Left forelimb (tissue), 1 donor: ENCODE measurements at regions not wholly inside any gene's neighbourhood (a gene's known extent, or its start where the extent isn't known, plus 50 kb on each side); places are given as distances from the start of the nearest gene placed in this dataset.
"Not testable (repeated sequence)": the region's sequence is repeated elsewhere in the genome, so short reads cannot be mapped to it uniquely, and the experiment has no call there.

ENCODE experiments used
- DNase-seq: peaks from one replicate; pipeline ENCODE4 v3.0.0-alpha.2; 2018; ENCODE audit warnings: low spot score

DNA sequence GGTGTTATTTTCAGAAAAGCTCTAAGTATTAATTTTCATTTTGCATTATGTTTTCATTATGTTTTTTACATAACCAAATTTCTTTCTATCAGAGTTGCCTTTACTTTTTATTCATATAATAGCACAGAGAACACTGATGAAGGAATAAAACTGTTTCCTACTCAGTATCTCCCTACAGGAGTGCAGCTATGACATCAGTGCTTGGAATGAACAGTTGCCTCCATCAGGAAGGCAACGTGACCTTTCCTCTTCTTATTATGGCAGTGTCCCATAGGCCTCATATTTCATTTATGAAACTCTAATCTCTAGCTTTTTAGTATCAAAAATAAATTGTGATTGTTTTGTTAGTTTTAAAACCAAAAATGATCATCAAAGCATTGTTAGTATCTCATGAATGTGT is 712.8 kb downstream of the CD109 start:
- DNase-seq = no peak

DNA sequence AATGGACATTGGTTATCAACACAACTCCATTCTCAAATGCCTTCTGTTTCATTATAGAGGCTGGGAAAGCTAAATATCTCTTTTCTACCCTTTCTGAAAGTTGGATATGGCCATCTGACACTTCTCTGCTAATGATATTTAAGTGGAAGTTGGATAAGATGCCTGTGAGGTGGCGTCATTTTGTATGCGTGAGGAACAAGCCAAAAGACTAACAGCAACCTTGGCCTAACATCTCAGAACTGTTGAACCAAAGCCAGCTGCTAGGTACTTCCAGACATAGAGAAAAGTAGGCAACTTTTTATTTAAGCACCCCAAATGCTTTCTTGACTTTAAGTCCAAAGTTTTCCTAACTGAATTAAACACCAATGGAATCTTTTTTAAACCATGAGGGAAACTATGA is 708.4 kb downstream of the CD109 start:
- DNase-seq = no peak

DNA sequence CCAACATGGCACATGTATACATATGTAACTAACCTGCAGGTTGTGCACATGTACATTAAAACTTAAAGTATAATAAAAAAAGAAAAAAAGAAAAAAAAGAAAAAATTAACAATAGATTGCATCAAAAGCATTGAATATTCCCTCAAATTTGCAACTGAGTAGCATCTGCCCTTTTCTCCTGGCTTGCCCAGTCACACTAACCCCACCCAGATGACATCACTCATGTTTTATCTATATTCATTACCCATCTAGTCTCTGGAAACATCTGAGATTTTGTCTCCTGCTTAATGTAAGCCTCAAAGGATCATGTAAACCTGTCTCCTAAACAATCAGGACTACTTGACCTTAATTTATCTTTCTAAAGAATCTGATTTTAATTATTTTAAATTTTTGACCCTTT is 706.8 kb downstream of the CD109 start:
- DNase-seq = no peak

DNA sequence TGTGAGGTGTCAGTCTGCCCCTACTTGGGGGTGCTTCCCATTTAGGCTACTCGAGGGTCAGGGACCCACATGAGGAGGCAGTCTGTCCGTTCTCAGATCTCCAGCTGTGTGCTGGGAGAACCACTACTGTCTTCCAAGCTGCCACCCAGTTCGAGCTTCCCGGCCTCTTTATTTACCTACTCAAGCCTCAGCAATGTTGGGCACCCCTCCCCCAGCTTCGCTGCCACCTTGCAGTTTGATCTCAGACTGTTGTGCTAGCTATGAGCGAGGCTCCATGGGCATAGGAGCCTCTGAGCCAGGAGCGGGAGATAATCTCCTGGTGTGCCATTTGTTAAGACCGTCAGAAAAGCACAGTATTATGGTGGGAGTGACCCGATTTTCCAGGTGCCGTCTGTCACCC is 682.4 kb downstream of the CD109 start:
- DNase-seq = not testable (repeated sequence)

DNA sequence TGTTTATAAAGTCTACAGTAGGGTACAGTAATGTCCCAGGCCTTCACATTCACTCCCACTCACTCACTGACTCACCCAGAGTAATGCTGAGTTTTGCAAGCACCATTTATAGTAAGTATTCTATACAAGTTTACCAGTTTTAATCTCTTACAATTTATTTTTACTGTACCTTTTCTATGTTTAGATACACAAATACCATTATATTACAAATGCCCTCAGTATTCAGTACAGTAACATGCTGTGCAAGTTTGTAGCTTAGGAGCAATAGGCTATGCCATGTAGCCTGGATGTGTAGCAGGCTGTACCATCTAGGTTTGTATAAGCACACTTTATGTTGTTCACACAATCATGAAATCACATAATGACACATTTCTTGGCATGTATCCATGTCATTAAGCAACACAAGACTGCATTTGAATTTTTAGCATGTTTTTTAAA is 673.6 kb downstream of the CD109 start:
- no peak for DNase-seq

DNA sequence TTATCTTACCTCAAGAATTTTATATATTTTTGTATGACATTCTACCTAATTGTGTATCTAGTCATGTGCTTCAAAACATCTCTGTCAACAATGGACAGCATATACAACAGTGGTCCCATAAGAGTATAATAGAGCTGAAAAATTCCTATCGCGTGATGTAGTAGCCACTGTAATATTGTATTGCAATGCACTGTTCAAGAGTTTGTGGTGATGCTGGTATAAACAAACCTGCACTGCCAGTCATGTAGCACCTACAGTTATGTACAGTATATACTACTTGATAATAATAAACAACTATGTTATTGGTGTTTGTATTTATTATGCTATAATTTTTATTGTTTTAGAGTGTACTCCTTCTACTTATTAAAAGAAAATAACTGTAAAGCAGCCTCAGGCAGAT is 672.7 kb downstream of the CD109 start:
- DNase-seq = no peak

DNA sequence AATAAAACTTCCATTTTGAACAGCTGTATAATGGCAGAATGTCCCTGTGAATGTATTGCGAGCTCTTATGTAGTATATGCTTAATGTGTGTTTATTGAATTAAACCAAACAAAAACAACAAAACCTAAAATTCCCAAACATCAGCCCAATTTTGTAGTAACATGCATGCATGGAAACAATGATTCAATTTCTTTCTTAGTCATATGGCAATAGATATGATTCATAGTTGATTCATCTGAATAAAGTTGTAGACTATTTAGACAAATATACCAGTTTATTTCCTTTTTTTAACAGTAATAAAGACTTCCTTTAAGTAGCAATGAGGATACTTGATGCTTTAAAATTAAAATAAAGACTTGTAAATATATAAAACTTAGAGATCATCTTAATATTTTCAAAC is 670.6 kb downstream of the CD109 start:
- no peak for DNase-seq

DNA sequence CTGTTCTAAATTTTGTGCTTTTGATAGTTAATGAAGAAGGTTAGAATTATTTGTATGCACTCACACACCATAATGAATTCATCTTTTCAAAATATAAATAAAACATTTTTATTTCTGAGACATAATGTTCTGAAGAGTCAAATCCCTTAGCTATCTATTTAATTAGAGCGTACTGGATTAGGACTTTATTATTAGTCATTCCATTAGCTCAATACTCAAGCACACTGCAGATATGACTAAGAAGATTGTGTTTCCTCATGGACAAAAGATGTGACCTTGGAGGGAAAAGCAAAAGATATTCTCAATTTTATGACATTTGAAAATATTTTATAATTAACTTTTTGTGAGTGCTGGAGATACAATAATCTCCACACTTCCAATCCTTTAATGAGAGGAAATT is 666.4 kb downstream of the CD109 start:
- DNase-seq = no peak

DNA sequence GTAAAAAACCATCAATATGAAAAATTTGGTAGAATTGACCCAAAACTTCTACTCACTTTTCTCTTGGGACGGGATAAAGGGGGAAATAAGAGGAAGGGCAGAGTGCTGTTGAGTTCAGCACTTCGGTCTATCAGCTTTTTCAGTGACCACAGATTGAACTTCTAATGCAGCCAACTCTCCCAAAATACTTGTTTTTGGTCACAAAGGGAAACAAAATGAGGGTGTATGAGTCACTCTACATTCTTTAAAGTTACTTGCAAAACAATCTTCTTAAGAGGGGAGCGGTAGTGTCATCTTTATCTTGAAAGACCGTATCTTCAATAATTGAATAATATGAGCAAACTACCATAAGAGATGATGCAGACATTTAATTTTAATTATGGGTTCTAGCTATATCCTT is 661.3 kb downstream of the CD109 start:
- no peak for DNase-seq

DNA sequence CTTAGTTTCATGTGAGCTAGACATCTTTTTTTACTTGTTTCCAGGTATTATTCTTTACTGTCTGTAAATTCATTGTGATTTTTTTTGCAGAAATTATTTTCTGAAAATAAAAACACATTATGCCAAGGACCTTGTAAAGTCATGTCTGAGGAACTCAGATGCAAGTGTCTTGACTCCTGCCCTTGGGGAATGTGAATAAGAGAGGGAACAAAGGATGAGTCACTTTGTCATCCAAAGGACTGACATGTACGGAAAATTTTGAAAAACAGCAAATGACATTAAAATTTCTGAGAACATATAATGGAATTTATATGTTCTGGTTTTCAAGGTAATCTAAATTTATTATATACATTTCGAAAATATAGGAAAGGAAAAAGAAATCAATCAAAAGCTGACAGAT is 660.4 kb downstream of the CD109 start:
- DNase-seq = no peak

DNA sequence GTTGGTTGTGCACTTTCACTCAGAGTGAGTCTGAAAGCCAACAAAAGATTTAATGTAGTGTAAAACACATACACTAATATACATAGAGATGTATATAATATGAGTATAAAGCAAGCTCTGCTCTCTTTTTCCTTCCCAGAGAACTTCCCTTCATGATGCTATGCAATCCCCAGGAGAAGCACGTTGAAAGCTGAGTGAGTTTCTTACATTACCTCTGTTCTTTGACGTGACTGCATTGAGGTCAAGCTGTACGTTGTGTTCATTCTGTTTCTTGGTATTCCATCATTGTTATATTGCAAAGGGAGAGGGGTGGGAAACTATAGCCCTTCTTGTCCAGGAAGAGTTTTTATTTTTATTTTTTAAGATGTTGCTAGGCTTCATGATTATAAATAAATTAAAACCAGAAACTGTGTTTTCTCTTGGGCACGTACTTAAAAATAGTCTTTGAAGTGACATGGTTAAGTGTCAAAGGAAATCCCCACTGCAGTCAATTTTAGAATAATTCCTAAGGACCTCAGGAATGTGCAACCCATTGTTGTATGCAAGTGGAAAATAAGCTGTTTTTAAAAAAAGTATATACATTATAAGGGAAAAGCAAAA is 651.0 kb downstream of the CD109 start:
- no peak for DNase-seq

DNA sequence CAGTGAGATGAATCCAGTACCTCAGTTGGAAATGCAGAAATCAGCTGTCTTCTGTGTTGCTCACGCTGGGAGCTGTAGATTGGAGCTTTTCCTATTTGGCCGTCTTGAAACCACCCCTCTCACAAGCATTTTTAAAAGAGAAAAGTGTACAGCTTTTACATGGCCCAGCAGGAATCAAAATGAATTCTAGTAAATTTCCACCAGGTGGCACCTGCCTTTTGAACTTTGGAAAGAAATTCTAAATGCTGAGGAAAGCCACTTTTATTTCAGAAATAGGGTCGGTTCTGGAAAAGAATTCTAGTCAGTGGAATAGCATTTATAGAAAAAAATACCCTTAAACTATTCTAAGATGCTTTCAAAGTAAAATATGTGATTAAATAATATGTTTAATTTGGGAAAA is 647.8 kb downstream of the CD109 start:
- DNase-seq = no peak

DNA sequence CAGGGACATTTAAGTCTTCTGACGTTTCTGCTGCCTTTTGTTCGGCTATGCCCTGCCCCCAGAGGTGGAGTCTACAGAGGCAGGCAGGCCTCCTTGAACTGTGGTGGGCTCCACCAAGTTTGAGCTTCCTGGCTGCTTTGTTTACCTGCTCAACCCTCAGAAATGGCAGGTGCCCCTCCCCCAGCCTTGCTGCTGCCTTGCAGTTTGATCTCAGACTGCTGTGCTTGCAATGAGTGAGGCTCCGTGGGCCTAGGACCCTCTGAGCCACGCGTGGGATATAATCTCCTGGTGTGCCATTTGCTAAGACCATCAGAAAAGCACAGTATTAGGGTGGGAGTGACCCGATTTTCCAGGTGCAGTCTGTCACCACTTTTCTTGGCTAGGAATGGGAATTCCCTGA is 647.3 kb downstream of the CD109 start:
- DNase-seq = not testable (repeated sequence)

DNA sequence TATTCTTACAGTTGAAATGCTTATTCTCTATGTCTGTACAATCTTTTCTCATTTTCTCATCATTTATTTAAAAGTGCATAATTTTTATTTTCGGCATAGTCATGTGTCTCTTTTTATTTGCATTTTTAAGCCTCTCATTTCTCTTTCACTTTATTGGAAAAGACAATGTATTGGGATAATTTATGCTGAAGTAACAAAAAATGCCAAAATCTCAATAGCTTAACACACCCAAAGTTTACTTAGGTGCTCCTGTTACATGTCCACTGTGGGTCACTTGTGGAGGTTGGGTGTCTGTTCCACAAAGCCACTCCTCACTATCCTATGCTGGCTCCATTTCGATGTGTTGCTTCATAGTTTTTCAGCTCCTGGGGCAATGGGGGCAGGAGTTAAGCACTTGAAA is 638.7 kb downstream of the CD109 start:
- no peak for DNase-seq

DNA sequence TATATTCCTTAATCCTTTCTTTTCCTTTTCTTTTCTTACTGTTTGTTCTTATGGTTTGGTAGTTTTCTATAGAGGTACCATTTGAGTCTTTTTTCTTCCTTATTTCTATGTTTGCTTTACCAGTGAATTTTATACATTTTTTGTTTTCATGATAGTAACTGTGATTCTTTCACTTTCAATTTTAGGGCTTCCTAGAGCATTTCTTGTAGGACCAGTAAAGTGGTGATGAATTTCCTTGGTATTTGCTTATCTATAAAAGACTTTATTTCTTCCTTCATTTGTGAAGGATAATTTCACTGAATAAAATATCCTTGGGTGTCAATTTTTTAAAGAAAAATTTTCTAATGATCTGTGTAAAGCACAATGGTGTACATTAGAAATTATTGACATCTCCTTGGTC is 637.4 kb downstream of the CD109 start:
- DNase-seq = no peak

DNA sequence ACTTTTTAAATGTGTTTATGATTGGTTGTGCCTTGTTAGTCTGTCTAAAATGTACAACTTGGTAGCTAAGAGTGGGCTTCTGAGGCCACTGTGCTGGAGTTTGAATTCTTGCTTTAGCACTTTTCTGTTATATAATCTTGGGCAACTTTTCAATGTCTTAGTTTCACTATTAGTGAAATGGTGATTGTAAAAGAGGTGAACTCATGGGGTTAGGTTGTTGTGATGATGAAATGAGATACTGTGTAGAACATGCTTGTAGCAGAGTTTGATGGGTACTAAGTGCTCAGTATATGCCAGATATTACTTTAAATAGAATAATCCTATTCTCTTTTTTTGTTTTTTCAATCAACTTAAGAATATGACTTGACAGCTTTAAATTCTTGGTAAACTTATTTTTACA is 624.7 kb downstream of the CD109 start:
- no peak for DNase-seq

DNA sequence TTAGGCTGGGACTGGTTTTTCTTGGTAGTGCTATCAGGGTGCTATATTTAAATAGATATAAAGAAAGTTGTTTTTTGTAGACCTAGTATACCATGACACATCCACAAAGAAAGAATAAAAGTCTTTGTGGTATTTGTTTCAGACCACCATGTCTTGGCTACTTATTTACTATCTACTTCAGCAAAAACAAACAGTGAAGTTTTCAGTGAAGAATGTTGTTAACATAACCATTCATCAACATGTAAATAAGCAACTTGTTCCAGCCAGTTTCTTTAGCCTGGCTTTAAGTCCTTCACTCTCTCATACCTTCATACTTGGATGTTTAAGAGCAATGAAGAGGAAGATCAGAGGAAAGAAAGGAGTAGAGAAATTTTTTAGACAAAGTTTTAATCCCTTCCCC is 624.1 kb downstream of the CD109 start:
- DNase-seq = no peak

DNA sequence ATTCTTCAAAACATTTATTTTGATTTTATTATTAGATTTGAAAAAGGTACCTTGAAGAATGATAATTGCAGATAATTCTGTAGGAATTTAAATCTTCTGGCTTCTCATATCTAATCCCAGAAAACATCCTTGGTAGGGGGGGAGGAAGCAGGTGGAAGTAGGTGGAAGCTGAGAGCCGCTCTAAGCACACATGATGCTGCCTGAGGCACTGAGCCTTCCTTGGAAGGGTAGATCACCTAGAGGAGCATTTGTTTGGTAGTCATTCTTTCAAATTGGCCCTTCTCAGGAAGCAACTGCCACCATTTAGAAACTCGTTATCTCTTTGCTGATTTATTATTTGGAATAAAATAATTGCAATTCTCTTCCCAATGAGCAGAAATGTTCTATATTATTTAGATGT is 623.3 kb downstream of the CD109 start:
- no peak for DNase-seq

DNA sequence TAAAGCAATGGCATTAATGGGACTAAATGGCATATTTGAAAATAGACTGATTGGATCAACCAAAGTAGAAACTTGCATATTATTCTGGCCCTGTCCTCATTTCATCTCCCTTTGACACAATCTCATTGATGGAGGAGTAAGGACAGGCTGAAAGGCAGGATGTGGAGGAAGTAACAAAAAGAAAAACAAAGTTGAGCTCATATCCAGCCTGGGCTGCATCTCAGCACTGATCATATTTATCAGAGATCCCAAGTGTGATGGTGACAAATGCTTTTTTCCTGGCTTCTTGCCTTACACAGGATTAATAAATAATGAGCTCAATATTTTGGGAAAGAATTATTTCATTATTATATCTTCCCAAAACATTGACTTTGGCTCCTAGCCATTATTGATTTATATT is 622.7 kb downstream of the CD109 start:
- DNase-seq = no peak

DNA sequence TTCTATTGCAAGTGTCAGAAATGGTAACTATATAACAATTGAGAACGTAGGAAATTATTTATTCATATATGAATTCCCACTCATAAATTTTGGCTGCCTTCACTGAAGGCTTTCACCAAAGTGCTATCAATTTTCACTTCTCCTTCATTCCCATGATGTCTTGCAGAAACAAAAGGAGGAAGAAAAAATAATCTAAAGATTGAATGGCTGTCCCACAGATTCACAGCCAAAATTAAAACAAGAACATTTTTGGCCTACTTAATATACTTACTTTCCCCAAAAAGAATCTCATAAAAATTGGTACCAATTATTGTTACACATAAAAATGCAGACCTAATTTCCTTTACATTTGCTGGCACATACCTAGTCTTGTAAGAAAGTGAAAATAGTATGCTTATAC is 616.1 kb downstream of the CD109 start:
- DNase-seq = no peak

DNA sequence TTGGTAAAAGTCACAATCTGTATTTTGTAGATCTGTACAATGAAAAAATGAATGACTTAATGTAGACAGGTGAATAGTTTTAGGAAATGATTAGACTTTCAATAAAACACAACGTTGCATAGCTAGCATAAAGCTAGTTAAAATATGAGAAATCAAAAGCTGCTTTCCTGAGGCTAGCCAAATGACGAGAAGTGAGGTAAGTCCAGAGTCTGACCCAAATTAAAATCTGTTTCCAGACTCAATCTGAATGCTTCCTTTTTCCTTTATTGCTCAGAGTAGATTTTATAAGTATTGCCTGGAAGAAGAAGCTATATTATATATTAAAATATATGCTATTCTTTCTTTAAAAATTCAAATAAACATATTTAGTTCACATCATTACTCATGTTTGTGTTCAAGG is 615.4 kb downstream of the CD109 start:
- DNase-seq = no peak

DNA sequence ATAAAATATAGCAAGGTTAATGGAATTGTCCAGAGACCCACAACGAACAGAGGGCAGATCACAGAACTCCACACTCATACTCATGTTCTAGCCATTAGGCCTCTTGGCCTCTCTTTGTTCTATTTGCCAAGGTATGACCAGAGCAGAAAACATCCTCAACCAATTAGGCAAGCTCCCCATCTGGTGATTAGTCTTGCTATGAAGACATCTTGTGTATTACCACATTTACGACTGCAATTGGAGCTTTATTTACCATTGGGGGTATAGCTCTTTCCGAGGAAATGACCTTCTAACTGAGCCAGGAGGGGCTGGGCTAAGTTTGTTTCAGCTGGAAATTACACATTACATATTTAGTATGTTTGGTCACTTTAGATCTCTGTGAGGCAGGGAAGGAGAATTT is 593.9 kb downstream of the CD109 start:
- DNase-seq = no peak

DNA sequence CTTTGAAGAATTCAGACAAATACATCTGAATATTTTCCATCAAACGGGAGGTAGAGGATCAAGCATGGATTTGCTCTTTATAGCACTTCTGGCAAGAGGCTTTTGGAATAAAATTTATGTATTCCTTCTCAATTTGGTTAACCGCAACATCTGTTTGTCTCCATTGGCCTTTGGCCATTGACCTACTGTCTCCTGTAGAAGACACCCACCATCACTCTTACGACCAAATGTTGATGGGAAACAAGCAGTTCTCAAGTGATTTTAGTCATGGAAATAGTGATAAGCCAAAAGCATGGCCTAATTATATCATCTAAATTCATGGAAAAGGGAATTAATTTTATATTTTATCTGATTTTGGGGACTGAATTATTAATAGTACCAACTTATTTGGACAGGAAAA is 591.9 kb downstream of the CD109 start:
- DNase-seq = no peak

DNA sequence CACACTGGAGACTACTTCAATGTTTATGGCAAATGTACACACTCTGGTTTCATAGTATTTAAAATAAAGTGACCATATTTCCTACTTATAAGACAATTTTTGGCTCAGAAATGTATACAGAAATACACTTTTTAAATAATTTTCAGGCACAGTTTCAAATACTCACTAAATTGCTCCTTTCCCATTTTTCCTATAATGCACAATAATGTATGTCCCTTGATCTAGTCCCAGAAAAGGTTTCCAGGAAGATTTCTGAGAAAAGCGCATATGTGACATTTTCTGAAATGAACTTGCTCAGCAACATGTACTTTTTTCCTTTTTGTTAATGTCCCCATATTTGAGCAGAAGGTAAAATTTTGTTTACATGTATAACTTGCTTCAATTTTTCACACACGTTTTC is 591.4 kb downstream of the CD109 start:
- no peak for DNase-seq

DNA sequence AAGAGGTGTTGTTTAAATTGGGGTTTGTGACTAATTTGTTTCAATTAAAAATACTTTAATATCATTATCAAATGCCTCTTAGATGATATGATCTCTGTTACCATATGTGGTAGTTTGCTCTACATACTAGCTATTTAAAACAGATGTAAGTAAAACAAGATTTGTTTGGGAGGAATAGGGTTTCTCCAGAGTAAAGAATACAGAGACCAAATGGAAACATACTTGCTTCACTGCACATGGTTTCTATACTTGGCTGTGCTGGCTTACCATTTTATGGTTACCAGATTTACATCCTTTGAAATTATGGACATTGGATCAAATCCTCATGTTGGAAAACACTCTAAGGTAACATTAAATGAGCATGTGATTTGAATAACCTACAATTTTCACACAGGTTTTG is 588.3 kb downstream of the CD109 start:
- DNase-seq = no peak
